HG03280 (cell line): ENCODE measurements at regions not wholly inside any gene's neighbourhood (a gene's known extent, or its start where the extent isn't known, plus 50 kb on each side); places are given as distances from the start of the nearest gene placed in this dataset.
"Not testable (repeated sequence)": the region's sequence is repeated elsewhere in the genome, so short reads cannot be mapped to it uniquely, and the experiment has no call there.

ENCODE experiments used
- ATAC-seq: cut with Tn5 transposase; IDR thresholded peaks from one replicate; pipeline ENCODE4 v1.9.1; 2021; ENCODE audit warnings: mild to moderate bottlenecking, moderate library complexity; ENCODE audit not compliant: unreplicated experiment

DNA sequence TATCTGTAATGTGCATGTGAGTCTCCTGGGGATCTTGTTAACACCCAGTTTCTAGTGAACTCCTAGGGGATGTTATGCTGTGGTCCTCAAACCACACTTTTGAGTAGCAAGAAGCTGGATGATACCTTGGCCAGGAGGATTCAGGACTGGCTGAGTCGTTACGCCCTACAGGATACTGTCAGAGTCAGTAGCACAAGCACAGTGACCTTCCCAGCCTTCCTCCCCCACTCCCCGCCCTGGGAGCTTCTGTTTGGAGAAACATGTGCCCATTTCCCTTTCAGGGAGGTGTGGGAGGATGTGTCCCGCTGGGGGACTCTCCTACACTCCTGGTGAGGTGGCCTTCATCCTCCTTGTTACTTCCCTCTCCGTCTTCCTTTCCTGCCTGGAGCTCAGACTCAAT lies 76.4 kb upstream of the TRPM1 start:
- ATAC-seq: no peak

DNA sequence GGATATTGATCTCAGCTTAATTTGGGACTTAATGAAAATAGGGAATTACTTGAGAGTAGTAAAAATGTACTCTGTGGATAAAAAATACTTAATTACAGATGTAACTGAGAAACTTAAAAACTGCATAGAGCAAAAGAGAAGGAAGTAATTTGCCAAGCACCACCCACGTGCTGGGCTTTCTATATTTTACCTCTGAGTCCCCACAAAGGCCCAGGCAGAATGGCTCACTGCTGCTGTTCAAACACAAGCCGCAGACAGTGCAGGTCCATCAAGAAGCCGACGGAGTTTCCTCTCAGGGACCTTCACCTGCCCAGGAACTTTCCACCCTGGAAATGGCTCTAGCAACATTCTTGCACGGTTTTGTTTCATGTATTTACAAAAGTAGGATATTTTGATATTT lies 77.2 kb upstream of the TRPM1 start:
- ATAC-seq: no peak

DNA sequence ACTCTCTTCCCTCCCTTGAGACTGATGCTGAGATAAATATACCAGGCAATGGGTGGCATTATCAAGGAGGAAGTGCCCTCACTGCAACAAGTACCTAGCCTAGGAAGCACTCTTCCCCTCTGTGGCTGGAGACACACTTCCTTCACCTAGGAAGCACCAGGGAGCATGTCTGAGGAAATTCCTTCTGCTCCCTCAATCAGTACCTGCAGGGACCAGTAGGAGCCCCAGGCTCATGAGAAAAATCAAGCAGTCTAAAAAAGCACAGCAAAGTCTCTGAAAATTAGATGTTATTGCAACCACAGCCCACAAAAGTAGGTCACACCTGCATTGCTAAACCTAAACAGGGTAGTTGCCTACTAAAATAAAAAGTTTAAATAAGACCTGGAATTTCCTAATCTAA lies 78.2 kb upstream of the TRPM1 start:
- ATAC-seq: no peak

DNA sequence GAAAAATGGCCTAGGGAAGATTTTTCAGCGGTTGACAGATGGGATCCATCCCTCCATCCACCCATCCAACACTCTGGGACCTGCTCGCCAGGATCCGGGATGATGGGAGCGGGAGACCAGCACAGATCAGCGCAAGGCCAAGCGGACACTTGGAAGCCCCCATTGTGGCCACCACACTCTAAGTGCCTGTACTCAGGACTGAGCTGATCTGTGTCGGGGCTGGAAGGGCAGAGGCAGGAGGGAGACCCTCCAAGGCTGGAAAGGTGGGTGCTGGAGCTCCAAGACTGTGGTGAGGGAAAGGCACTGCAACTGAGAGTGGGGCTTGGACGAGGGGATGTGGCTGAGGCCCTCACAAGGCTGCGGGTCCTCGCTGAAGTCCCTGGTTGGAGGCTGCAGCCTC lies 91.8 kb upstream of the TRPM1 start:
- no peak for ATAC-seq

DNA sequence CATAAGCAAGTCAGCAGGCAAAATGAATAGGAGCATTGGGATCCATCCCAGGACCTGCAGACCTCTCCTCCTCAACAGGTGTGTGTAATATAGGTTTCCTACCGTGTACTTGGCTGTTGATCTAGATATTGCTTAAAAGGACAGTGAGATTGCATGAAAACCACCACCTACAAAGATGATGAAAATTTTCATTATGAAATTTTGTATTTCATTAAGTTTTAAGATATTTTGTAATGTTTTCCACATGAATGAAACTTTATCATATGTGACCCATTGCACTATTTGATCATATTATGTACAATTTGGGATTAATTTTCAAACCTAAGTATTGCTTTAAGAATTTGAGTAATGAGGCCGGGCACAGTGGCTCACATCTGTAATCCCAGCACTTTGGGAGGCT lies 94.3 kb upstream of the TRPM1 start:
- no peak for ATAC-seq

DNA sequence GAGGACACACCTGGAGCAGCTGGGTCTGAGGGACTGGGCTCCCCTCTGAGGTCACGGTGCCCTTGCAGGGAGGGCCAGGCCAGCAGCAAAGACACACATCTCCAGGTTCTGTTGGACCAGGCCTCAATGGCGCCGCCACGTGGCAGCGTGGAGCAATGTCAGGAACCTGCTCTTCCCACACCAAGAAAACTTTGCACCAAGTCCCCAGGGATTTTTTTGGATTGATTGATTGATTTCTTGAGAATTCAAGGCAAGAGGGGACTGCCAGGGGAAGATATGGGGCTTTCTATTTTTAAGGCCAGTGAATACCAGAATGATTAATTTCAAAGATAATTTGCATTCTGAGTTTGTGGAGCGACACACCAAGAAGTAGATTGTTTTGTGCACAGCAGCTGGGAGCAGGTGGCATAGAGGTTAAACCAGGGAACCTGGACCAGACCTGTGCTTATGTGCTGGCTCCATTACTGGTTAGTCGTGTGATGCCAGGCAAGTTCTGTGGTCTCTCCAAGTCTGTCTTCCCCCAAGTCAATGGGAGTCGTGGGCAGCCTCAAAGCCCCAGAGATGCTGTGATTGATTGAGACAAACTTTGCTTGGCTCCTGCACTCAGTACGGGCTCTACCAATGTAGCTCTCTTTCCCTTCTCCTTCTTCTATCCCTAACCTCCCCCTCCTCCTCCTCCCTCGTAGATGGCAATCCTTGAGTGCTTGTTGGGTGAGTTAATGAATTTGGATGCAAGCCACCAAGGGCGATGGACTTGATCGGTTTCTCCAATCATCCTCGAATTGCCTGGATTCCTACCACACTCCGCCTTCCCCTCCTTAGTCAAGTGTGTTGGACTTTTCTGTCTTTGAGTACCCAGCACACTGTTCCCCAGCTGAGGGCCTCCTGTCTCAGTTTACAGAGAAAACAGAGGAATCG lies 96.2 kb upstream of the TRPM1 start:
- ATAC-seq: no peak

DNA sequence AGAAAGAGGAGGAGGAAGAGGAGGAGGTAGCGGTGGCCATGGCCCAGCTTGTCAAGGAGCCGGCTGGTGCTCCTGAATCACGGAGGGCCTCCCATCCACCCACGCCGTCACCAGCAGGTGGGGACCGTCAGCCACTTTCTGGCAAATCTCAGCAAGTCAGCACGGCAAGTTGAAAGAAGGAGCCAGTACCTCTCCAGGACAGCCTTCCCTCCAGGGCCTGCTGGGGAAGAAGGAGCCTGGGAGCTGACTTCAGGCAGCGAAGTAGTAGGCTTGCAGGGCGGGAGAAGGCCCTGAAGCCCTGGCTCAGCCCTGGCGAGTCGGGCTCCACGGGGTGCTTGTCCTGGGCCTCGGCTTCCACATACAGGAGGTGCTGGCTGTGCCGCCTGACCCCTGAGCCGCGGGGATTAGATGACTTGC lies 99.2 kb upstream of the TRPM1 start:
- ATAC-seq: no peak

DNA sequence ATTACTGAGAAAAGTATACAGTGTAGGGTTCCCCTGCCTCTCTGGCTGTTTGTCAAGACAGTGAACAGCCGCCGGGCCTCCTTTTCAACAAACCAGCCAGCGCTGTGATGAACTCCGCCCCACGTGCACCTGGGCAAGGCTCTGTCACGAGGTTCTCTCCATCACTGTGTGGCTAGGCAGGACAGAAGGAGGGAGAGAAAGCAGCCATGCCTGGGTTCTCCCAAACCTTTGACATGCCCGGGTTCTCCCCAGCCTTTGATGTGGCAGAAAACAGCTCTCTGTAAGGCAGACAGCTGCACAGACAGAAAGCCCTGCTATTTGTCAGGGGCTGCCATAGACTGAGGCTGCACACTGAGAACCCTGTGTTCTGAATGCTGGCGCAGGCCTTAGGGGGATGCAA lies 101.4 kb upstream of the TRPM1 start:
- no peak for ATAC-seq

DNA sequence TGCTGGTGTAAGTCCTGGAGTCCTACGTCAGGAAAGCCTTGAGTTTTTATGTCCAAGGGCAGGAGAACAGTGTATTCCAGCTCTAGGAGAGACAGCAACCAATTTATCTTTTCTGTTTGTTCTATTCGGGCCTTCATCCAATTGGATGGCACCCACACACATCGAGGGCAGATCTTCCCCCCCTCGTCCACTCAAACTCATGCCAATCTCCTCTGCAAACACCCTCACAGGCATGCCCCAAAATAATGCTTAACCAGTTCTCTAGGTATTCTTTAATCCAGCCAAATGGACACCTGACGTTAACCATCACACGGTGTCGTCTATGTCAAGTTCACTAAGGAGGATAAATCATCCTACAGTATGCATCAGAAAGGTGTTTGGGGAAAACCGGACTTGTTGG lies 102.5 kb upstream of the TRPM1 start:
- ATAC-seq: no peak

DNA sequence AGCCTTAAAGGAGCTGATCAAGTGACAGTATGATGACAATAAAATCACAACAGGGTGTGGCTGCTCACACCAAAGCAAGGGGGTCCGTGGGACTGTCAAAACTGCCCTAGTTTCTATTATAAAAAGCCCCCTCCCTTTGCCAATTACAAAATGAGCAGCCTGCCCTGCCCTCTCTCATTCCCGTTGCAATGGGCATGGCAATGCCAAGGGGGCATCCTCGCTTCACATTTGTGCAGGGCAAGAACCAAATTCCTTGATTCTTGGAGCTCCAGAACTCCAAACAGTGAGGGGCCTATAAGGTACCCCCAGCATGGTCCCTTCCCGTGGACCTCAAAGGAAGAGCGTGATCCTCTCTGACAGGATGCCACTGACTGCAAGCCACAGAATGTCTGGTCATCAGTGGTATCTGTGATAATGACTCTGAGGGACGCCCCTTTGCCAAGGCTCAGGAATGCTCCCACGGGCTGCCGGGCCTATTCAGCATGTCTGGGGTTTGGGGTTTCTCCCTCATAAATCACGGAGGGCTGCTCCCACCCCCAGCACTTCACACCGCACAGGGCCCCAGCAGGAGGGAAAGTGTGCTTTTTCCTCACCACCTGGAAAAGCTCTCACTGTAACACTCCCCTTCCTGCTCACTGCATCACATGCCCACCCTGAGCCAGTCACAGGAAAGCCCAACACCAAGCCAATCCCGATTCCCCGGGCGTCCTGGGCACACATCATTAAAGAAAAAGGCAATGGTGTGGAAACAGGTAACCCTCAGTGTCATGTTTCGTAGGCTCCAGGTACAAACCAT lies 105.1 kb upstream of the TRPM1 start:
- ATAC-seq: no peak

DNA sequence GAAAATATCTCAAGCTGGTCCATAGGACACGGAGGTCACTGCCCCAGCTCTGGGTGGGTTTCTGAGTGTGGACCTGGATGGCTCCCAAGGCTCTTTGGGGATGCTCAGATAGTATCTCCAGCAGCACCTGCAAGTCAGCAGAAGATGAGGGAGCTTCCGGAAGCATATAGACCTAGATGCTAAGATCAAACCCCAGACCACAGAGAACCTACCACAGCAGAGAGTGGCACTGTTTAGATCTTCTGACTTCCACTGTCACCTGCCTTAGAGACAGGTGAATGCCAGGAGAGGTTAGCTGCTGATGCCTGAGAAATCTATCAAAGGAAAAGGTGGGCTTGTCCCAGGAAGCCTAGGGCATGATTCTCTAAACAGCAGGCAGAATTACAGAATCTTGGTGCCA lies 105.7 kb upstream of the TRPM1 start:
- no peak for ATAC-seq

DNA sequence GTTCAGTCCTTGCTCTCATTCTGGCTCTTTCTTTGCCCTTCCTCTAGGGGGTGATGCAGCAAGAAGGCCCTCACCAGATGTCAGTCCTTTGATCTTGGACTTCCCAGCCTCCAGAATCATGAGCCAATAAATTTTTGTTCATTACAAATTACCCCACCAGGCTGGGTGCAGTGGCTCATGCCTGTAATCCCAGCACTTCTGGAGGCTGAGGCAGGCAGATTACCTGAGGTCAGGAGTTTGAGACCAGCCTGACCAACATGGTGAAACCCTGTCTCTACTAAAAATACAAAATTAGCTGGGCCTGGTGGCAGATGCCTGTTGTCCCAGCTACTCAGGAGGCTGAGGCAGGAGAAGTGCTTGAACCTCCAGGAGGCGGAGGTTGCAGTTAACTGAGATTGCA lies 106.3 kb upstream of the TRPM1 start:
- not testable (repeated sequence) for ATAC-seq

DNA sequence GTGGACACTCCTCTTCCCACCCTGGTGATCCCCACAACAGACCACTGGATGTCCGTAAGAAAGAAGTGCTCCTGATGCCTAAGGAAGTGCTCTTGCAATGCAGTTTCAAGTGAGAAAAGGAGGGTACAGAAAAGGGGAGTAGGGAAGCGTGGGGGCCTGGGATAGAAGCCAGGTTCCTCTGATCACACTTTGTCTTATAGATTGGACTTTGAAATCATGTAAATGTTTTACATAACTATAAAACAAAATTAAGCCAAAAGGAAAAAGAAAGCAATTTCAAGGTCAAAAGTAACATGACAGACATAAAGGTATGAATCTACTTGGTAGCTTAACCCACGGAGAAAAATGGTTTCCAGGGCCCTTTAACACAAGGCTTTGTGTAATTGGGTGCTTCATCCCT lies 107.3 kb upstream of the TRPM1 start:
- ATAC-seq: no peak

DNA sequence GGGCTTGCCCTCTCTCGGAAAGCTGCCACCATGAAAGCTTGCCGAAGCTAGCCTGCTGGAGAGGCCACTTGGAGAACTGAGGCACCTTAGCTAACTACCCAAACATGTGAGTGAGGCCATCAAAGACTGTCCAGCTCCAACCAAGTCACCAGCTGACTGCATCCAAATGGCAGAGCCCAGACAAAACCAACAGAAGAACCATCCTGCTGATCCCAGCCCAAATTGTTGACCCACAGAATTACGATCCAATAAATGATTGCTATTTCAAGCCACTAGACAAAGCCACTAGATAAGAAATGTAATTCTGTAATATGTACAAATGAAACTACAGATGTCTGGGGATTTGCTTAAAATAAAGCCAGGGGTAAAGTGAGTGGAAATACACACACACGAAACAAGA lies 109.8 kb upstream of the TRPM1 start:
- ATAC-seq: no peak

DNA sequence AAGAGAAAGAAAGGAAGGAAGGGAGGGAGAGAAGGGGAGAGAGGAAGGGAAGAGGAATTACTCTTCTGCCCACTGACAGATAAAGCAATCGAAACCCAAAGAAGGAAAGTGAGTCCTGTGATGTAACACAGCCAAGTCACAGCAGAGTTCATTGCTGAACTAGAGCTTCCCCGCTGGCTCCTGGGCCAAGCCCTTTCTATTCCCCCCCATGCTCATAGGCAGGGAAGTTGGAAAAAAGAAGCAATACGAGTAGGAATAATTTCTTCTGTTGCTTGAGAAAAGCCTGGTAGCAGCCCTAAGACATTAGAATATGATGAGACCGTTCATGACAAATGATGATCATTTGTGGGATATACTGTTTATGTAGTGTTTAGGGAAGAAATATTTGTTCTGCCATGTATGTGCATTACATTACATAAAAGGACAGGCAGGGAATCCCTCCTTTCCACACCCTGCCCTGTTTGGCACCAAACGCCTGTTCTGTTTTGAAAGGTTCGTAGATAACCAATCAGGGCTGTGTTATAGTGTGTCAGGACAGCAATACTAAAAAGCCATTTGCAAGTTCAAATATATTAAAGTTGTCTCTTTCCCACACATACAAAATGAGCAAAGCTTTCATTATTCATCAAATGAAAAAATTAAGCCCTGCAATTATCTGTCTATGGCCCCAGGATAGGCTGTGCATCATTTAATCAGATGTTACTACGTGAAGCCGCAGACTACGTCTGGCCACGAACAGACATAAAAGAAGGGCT lies 111.0 kb upstream of the TRPM1 start:
- ATAC-seq: no peak

DNA sequence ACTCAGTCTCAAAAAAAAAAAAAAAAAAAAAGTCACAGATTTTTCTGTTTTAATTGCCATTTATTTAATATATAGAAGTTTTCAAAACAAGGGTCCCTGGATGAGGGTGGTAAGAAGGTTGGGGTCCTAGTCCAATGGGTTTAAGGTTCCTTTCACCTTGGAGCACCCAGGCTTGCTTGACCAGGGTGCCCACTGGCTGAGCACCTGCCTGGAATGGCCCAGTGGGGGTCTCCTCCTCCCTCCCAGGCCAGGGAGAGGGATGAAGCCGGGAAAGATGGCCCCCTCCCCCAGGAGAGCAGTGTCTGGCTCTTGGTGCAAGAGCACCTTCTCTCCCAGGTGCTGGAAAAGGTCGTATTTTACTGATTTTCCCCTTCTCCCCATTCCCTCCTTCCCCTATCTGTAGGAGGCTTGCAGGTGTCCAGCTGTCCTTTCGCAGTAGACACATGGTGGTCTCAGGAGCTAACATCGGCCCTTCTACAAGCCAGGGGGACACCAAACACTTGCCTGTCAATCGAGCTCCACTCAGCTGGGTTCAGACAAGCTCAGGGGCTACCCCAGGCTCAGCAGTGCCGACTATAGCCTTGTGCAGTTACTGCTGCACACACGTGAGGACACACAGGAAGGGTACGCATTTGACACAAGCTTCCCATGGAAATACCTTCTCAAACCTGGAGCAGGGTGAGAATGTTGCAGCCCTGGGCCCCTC lies 112.3 kb upstream of the KLF13 start:
- ATAC-seq: no peak

DNA sequence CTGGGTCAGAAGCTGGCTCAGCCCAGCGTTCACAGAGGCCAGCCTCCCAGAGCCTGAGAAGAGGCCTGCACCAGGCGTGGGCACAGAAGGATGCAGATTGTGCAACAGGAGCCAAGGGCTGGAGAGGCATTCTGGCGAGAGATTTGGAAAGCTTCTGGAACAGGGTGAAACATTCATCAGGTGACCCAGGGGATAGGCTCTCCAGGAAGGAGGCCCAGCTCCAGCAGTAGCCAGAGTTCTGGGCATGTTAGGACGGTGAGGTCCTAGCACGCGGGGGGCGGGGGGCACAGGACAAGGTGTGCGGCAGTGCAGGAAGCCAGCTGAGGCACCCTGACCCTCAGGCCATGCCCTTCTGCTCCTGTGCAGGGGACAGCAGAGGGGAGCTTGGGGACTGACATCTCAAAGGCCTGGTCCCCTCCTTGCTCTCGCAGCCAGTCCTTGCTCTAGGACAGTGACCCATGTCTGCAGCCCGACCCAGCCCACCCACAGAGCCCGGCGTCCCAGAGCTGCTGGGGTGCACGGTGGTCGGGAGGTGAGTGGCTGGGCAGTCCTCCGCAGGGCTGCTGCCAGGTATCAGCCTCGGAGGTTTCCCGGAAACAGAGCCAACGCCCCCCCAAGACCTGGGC lies 111.7 kb upstream of the KLF13 start:
- no peak for ATAC-seq

DNA sequence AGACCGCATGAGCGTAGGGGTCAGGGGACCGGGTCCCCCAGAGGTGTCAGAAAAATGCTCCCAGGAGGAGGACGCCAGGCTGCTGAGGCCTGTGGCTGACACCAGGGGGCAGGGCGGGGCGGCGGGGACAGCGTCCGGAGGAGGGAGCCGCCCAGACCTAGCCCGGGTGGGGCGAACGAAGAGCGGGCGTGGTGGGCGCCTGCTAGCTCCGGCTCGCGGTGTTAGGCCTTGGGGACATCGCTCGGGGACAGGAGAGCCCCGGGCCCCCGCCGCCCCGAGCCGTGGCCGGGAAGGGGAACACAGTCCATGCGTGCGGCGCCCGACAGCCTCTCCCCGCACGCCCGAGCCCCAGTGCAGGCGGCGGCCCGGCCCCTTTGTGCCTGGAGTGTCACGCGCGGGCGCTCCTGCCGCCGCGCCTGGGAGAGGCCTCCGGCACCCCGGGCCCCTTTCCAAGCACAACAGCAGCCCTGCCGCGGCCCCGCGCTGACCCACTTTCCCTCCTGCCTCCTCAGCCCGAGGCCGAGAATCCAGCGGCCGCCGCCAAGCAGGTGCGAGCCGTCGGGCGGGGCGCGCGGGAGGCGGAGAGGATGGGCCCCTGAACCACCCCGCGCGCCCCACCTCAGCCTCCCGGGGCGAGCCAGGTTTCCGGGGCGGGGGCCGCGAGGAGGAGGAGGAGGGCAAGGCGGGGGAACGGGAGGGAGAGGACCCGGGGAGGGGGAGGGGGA lies 111.0 kb upstream of the KLF13 start:
- peak; percentile 87 for ATAC-seq

DNA sequence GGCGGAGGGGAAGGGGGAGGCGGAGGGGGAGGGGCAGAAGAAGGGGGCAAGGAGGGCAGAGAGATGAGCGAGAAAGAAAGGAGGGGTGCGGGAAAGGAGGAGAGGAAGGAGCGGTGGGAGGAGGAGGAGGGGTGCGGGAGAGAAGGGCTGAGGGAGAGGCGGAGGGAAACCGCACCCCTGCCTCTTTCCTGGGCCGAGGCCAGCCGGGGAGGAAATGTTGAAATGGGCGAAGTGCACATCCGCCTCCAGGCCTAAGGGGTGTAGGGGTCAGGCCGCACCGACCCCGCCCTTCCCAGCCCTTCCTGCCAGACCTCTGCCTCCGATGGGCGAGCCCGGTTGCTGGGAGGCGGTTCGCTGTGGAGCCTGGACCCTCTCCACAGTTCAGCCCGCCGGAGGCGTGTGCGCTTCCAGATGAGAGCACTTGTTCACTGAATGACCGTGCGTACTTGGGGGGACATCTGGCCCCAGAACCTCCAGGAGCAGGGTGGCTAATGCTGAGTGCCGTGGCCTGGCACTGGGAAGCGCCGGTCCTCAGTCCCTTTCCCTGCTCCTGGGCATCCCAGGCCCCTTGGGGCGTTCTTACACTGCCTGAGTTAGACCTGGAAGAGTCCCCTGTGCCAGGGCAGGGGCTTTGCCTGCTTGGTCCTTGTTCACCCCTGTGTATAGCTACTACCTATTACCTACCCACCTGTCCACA lies 110.3 kb upstream of the KLF13 start:
- ATAC-seq: peak; percentile 31
